Colonic mucosa (tissue), 4 donors: ENCODE measurements at regions not wholly inside any gene's neighbourhood (a gene's known extent, or its start where the extent isn't known, plus 50 kb on each side); places are given as distances from the start of the nearest gene placed in this dataset.

Experiments used
- DNase-seq: peaks from one replicate; pipeline ENCODE4 v3.0.0-alpha.2; 2020
- H3K27ac ChIP-seq: fragments of 200-600 bp; one replicate; pipeline ENCODE4 v1.8.0; 2021
- H3K27me3 ChIP-seq: fragments of 200-600 bp; one replicate; pipeline ENCODE4 v1.8.0; 2021
- H3K36me3 ChIP-seq: fragments of 200-600 bp; one replicate; pipeline ENCODE4 v1.8.0; 2021
- H3K4me1 ChIP-seq: fragments of 200-600 bp; one replicate; pipeline ENCODE4 v1.8.0; 2021; ENCODE audit warnings: mild to moderate bottlenecking
- H3K4me3 ChIP-seq: fragments of 200-600 bp; one replicate; pipeline ENCODE4 v1.8.0; 2021
- H3K9ac ChIP-seq, 2 donors: one replicate each; pipeline ENCODE4 v1.7.0; 2013; ENCODE audit warnings: control low read depth in 2 of 2, low read depth in 2 of 2, low read length in 2 of 2
- H3K9me3 ChIP-seq: fragments of 200-600 bp; one replicate; pipeline ENCODE4 v1.8.0; 2021
- CTCF ChIP-seq: fragments of 200-600 bp; IDR thresholded peaks from one replicate; pipeline ENCODE4 v1.8.0; 2022; ENCODE audit warnings: antibody characterized with exemption, mild to moderate bottlenecking
- intact Hi-C: fragments of 100-400 bp; cut with DNase I; formaldehyde crosslinking; loops from one replicate; pipeline ENCODE4 v1.14.1; 2022
- donor health status: healthy.
- donor health status: DM: no; HTN: no; CAD: no.
- donor health status: DM: no; HTN: no; CAD: no.

DNA sequence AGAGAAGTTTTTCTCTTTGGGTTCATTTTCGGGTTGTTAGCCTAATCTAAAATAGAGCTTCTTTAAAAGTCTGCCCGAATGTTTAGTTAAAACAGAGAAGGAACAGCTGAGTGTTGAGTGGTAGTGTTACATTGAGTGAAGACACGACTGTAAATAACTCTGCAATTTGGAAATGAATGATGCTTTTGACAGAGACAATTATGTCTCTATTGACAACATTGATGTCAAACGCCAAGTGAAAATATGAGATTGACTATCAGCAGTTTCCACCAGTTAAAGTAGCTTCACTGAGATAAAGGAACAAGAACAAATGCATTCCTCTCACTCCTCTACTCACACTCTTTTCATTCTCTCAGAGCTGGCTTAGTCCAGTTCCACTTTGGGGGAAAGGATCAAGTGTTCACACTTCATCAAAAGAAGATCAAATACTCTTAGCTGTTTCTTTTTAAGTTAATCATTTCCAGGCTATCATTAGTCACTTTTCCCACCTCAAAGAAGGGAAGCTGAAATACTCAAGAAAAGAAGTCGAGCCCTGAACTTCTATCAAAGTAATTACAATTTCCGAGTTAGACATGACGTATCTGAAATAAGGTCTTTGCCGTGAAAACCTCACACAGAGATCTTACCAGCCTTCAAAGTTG, 399.1 kb upstream of the DPH6 start:
- no peaks in the 10 kb centered on the region for H3K27me3 ChIP-seq
- H3K9me3 ChIP-seq, result no peaks in the 10 kb centered on the region
- H3K36me3 ChIP-seq, result no peaks in the 10 kb centered on the region
- DNase-seq, result no peak
- intact Hi-C loops, result no loop called here
- H3K27ac ChIP-seq, result no peak overlapping the region
- TF ChIP-seq CTCF, result no peak
- H3K4me3 ChIP-seq, result no peak overlapping the region
- no peak overlapping the region for H3K9ac ChIP-seq
- no peaks in the 10 kb centered on the region for H3K4me1 ChIP-seq

DNA sequence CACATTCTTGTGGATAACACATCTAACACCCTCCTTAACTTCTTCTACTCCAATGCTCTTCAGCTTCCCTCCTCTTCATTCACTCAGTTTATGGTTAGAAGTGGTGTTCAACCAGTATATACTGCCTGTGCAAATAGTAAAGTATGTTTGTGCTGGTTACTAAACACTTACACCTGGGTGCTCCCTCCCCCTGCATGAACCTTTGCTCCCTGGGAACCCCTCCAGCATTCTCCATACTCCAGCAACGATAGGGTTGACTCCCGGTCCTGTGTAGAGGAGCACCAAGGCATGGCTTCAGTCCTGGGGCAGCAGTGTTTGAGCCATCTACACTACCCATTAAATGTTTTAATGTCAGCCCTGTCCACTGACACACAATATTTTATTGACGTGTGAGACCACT, 407.5 kb upstream of the DPH6 start:
- TF ChIP-seq CTCF, result no peak
- no peak for DNase-seq
- H3K27me3 ChIP-seq, result no peaks in the 10 kb centered on the region
- no peak overlapping the region for H3K4me3 ChIP-seq
- intact Hi-C loops, result no loop called here
- no peak overlapping the region for H3K9ac ChIP-seq
- no peak overlapping the region for H3K27ac ChIP-seq
- no peaks in the 10 kb centered on the region for H3K36me3 ChIP-seq
- H3K4me1 ChIP-seq, result no peaks in the 10 kb centered on the region
- no peaks in the 10 kb centered on the region for H3K9me3 ChIP-seq

- intact Hi-C loops, result no loop called here
- TF ChIP-seq CTCF, result no peak
- no peaks in the 10 kb centered on the region for H3K27me3 ChIP-seq
- H3K27ac ChIP-seq, result no peak overlapping the region
- H3K9ac ChIP-seq, result no peak overlapping the region
- no peak overlapping the region for H3K4me3 ChIP-seq
- DNase-seq, result no peak
- no peaks in the 10 kb centered on the region for H3K4me1 ChIP-seq
- no peaks in the 10 kb centered on the region for H3K9me3 ChIP-seq
- no peaks in the 10 kb centered on the region for H3K36me3 ChIP-seq
These were observed 410.1 kb upstream of the DPH6 start for GRCh38 chr15:35956056-35956455.

DNA sequence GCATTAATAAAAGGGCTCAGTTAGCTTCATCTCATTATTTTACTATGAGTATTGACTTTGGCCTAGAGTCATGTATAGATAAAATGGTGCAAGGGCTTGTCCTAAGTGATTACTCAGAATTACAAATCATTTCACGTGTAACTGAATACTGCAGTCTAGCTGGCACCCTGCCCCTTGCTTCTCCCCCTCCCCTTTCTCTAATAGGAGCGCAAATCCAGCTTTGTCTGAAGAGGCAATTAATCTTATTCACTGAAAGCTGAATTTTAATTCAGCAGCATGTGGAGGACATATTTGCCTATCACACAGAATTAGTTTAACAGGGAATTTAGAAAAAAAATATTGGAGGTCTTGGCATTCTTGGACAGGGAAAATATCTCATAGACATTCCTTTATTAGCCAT, 412.1 kb upstream of the DPH6 start:
- Histone ChIP-seq H3K27me3 (no peaks in the 10 kb centered on the region), H3K9ac (no peak overlapping the region), H3K9me3 (no peaks in the 10 kb centered on the region), H3K4me3 (no peak overlapping the region), H3K4me1 (no peaks in the 10 kb centered on the region), H3K36me3 (no peaks in the 10 kb centered on the region), H3K27ac (no peak overlapping the region)
- no peak for DNase-seq
- no peak for TF ChIP-seq CTCF
- intact Hi-C loops, result no loop called here

GRCh38 chr15:35958975-35959374, 413.0 kb upstream of the DPH6 start:
- Histone ChIP-seq H3K4me1 (no peaks in the 10 kb centered on the region), H3K9ac (no peak overlapping the region), H3K9me3 (no peaks in the 10 kb centered on the region), H3K27ac (no peak overlapping the region), H3K36me3 (no peaks in the 10 kb centered on the region), H3K27me3 (no peaks in the 10 kb centered on the region), H3K4me3 (no peak overlapping the region)
- intact Hi-C loops, result no loop called here
- no peak for DNase-seq
- no peak for TF ChIP-seq CTCF

DNA sequence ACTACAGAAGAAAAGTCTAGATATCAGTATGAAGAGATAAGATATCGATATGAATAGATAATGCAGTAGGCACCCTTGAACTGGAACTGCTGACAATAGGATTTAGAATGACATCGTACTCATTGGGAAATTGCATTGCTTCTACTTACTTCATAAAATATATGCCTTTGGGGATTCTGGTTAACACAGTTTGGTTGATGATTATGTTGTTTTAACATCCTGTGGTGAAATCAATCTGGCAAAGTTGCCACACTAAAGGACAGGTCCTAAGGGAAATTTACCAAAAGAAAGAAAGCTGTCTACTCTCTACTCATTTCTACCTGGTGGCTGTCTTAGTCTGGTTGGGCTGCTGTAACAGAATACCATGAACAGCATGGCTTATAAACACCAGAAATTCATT, 417.4 kb upstream of the DPH6 start:
- Histone ChIP-seq H3K27ac (no peak overlapping the region), H3K4me1 (no peaks in the 10 kb centered on the region), H3K4me3 (no peak overlapping the region), H3K36me3 (no peaks in the 10 kb centered on the region), H3K27me3 (no peaks in the 10 kb centered on the region), H3K9ac (no peak overlapping the region), H3K9me3 (no peaks in the 10 kb centered on the region)
- intact Hi-C loops, result no loop called here
- TF ChIP-seq CTCF, result no peak
- no peak for DNase-seq
